WI38 (cell line): ENCODE measurements at regions not wholly inside any gene's neighbourhood (a gene's known extent, or its start where the extent isn't known, plus 50 kb on each side); places are given as distances from the start of the nearest gene placed in this dataset.
"Not testable (repeated sequence)": the region's sequence is repeated elsewhere in the genome, so short reads cannot be mapped to it uniquely, and the experiment has no call there.

ENCODE experiments used
- H3K4me3 ChIP-seq: 2 replicates; pipeline ENCODE4 v1.5.1; 2011; ENCODE audit warnings: low read depth, mild to moderate bottlenecking, control low read depth, low read length
- TF ChIP-seq, protein P1 (sequence below): IDR thresholded peaks from 2 replicates; pipeline ENCODE4 v1.5.1; 2012; ENCODE audit warnings: low read depth, mild to moderate bottlenecking, control low read depth, low read length

DNA sequence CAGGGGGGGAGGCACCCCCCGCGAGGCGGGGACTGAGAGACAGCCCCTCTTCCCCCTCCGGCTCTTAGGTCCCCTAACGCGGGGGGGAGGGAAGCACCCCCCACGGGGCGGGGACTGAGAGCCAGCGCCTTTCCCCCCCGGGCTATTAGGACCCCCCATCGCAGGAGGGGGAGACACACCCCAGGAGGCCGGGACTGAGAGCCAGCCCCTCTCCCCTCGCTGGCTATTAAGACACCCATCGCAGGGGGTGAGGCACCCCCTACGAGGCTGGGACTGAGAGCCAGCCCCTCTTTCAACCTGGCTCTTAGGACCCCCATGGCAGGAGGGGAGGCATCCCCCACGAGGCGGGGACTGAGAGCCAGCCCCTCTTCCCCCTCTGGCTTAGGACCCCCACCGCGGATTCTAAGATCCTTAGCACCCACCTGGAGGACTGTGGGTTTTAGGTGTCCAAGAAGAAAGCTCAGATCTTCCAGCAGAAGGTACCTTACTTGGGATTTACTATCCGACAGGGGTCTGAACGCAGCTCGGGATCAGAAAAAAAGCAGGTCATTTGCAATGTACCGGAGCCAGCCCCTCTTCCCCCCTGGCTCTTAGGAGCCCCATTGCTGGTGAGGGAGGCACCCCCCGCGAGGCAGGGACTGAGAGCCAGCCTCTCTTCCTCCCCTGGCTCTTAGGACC, 197.8 kb upstream of the PZP start:
- no peak overlapping the region for H3K4me3 ChIP-seq
- TF ChIP-seq, protein P1, sequence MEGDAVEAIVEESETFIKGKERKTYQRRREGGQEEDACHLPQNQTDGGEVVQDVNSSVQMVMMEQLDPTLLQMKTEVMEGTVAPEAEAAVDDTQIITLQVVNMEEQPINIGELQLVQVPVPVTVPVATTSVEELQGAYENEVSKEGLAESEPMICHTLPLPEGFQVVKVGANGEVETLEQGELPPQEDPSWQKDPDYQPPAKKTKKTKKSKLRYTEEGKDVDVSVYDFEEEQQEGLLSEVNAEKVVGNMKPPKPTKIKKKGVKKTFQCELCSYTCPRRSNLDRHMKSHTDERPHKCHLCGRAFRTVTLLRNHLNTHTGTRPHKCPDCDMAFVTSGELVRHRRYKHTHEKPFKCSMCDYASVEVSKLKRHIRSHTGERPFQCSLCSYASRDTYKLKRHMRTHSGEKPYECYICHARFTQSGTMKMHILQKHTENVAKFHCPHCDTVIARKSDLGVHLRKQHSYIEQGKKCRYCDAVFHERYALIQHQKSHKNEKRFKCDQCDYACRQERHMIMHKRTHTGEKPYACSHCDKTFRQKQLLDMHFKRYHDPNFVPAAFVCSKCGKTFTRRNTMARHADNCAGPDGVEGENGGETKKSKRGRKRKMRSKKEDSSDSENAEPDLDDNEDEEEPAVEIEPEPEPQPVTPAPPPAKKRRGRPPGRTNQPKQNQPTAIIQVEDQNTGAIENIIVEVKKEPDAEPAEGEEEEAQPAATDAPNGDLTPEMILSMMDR = no peak

GRCh38 chr12:9404469-9405260, 196.5 kb upstream of the PZP start:
- no peak overlapping the region for H3K4me3 ChIP-seq
- TF ChIP-seq, protein P1 = no peak

DNA sequence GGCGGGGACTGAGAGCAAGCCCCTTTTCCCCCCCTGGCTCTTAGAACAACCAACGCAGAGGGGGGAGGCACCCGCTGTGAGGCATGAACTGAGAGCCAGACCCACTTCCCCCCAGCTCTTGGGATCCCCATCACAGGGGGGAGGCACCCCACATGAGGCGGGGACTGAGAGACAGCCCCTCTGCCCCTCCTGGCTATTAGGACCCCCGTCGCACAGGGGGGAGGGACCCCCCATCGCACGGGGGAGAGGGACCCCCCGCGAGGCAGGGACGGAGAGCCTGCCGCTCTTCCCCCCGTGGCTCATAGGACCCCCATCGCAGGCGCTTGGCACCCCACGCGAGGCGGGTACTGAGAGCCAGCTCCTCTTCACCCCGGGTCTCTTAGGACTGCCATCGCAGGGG, 195.8 kb upstream of the PZP start:
- TF ChIP-seq, protein P1 = no peak
- H3K4me3 ChIP-seq = no peak overlapping the region

DNA sequence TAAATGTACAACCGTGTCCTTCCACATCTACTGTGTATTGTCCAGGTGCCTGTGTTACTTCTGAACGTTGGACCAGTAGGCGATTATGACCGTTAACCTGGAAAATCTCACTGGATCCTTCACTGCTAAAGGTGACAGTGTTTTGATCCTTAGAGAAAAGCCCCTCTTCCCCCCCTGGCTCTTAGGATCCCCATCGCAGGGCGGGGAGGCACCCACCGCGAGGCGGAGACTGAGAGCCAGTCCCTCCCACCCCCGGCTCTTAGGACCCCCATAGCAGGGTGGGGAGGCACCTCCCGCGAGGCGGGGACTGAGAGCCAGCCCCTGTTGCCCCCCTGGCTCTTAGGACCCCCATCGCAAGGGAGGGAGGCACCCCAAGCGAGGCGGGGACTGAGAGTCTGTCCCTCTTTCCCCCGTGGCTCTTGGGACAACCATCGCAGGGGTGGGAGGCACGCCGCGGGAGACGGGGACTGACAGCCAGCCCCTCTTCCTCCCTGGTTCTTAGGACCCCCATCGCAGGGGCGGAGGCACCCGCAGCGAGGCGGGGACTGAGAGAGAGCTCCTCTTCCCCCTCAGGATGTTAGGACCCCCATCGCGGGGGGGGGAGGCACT, 194.3 kb upstream of the PZP start:
- not testable (repeated sequence) for H3K4me3 ChIP-seq

DNA sequence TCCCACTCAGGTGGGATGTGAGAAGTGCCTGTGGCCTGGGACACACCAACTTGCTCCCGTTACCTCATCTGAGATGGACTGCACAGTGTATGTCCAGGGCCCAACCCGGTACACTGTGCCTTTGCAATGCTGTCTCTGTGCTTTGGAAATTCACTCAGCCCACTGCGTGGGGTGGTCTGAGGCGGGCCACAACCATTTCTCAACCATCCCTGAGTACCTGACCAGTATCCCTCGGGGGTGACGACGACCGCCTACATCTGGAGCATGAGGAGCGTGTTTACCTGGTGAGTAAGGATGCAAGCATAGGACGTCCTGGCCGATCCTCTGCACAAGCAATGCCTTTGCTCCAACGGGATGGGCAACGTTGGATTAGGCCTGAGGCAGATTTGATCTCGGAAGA, 188.2 kb upstream of the PZP start:
- not testable (repeated sequence) for H3K4me3 ChIP-seq

DNA sequence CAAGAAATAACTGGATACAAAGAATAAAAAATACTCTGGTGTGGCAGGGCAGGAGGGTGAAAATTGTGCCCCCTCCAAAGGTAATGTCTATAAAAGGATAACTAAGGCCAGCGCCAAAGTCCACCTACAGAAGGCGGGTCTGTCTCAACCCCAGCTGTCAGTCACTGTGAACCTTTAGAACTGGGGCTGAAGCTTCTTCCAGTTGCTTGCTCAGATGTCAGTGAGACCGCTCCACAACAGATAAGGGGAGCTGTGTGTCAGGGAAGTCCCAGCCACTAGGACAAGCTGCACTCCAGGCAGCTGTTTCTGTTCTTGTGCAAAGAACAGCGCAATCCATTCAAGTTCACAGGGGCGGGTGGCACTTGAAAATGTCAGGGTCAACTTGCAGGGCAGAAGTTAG, 187.0 kb upstream of the PZP start:
- H3K4me3 ChIP-seq = not testable (repeated sequence)

DNA sequence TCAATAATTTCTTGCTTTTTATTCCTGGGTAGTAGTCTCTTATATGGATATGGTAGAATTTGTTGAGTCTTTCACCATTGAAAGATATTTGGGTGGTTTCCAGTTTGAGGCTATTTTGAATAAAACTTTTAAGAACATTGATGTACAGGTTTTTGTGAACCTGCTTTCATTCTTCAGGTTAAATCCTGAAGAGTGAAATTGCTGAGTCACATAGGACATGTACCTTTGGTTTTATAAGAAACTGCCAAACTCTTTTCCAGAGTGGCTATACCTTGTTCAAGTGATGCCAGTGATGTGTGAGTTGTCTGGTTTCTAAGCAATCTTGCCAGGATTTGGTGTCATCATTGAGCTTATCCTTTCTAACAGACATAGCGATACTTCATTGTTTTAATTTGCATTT, 184.6 kb upstream of the PZP start:
- H3K4me3 ChIP-seq = no peak overlapping the region
- TF ChIP-seq, protein P1 = no peak

- TF ChIP-seq, protein P1 = no peak
- H3K4me3 ChIP-seq = no peak overlapping the region
Measured at GRCh38 chr12:9391815-9392214, 183.6 kb upstream of the PZP start.
